GM18517 (cell line): ENCODE measurements at regions not wholly inside any gene's neighbourhood (a gene's known extent, or its start where the extent isn't known, plus 50 kb on each side); places are given as distances from the start of the nearest gene placed in this dataset.

Experiments
- ATAC-seq: cut with Tn5 transposase; IDR thresholded peaks from one replicate; pipeline ENCODE4 v1.9.1; 2021; ENCODE audit warnings: mild to moderate bottlenecking, moderate library complexity; ENCODE audit not compliant: unreplicated experiment

DNA sequence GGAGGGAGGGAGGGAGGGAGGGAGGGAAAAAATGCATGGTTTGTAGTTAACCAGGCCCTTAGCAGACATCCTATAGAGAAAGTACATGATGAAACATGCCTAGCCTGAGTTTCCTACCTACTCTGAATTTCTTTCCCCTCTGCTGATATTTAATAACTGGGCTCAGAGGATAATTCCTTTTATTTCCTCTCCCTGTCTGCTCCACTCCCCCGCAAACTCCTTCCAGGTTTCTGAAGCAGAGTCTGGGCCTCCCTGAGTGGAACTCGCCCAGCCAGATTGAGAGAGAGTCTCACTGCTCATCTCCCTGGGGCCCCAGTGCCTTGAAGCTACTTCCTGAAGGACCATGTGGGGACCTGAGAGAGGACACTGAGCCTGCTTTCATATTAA lies 111.9 kb upstream of the SLC44A3 start:
- no peak for ATAC-seq

DNA sequence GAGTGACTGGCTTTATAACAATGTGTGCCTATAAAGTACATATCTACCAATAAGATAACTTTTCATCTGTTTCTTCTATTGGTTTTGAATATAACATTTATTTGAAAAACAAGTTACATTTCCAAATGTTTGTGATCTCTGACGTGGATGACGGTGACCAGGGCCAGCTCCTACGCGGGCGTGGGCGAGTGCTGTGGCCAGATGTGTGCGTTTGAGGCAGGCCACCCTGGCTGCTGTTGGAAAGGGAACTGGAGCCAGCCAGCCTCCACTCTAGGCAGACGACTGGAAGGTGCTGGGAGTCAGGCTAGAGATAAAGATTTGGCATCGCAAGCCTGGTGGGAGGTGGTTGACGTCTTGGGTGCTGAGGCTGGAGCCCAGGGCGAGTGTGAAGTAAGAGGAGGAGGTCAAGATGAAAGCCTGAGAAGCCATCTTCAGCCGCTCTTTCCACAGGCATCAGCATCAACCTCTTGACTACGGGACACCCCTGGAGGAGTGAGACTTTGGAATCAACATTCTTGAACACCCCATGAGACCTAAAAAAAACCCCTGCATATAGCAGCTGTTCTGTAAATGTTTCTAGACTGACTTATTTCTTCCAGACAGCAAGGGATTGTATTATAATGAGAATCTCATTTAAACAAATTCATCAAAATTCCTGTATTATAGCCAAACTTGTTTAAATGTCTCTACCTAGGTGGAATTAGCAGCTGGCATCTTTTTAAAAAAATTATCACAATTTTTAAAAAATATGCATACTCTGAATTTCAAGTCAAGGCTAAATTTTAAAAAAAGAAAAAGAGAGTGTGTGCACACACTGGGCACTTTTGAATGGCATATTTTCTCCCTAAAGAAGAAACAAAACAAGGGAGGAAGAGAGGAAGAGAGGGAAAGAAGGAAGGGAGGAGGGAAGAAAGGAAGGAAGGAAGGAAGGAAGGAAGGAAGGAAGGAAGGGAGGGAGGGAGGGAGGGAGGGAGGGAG lies 112.5 kb upstream of the SLC44A3 start:
- ATAC-seq, result no peak

DNA sequence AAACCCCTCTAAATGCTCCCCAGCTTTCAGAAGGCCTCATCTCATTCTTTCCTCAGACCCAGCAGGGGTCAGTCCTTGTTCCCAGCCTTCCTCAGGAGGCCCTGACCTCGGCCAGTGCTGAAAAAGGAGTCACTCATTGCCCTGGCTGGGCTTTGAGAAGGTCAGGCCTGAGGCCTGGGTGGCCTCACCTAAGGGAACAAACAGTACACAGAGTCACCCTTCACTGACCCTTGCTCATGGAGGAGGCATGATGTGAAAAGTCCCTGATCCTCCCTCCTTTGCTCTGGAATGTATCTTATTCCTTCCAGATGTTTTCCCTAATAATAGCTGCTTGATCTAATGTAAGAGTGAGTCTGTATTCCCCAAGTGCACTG lies 117.7 kb upstream of the SLC44A3 start:
- ATAC-seq, result no peak

DNA sequence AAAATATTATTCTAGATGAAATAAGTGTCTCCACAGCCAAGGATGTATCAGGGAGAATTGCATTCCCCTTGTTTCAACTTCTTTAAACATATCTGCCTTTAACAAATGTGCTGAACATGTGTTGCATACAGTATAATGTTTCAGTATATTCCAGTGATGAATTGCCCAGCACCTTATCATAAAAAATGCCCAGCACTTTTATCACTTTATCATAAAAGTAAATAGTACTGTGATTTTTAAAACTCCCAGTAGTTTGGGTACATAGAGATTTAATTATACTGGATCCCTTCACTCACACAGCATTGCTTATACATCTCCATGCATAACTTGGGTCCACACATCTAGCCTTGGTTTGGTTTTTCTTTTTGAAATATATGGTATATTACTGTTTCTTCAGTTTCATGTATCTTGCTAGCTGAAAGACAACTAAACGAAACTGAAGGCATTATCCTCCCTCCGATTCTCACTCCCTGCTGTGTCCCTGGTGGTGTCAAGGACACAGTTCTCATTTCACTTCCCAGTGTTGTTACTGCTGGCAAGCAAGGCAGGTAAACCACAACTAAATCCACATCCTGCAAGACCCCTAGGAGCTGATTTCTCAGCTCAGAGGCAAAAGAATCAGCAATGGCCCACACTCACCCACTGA lies 118.2 kb upstream of the SLC44A3 start:
- no peak for ATAC-seq

DNA sequence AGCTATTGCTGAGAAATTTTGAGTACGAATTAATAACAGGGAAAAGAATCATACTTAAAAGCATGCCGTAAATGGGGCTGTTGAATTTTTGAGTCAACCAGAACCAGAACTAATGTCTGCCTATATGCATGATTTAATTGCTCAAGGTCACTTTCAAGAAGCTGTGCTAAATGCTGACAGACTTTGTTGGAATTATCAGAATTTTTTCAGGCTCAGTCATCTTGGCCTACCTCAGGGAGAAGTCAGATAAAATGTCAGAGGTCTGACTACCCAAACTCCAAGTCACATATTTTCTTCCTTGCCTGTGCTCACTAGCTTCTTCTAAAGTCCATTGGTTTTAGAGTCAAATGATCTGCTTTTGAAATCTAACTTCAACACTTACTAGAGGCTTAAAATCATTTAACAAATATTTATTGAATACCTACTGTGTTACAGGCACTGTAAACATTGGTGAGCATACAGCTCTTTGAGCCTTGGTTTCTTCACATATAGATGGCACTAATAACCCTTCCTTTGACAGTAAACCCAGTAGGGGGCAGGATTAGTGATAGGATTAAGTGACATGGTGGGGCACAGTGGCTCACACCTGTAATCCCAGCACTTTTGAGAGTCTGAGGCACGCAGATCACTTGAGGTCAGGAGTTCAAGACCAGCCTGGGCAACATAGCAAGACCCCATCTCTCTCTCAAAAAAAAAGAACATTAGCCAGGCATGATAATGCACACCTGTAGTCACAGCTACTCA lies 121.2 kb upstream of the SLC44A3 start:
- no peak for ATAC-seq

DNA sequence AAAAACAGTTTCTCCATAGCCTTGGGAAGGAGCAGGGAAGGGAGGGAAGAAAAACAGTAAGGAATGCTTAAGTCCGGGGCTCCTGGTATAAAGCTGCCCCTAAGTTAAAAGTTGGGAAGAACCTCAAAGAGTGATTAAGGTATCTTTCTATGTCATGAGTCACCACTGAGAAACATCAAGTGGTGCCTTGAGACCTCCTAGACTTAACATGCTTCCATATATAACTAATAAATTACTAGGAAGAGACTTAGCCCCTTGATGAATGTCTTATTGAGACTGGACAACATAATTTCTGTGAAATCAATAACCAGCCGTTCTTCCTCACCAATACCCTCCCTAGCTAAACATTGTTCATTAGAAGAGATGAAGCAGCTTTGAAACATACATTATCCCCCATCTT lies 121.8 kb upstream of the SLC44A3 start:
- no peak for ATAC-seq

DNA sequence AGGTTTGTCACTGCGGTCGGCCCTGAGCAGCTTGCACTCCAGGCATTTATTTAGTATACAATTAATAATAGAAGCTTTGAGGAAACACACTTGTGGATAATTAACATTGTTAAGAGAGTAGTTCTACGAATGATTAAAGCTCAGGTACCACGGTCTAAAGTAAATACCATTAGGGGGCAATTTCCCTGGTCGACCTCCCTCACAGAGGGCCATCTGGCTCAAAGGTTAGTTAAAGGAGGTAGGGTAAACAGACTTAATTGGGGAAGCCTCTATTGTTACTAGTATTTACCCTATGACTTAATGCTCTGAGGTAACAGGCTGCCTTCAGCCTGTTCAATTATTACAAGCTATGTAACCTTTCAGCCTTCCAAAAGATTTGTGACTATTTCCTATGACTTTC lies 122.3 kb upstream of the SLC44A3 start:
- no peak for ATAC-seq

DNA sequence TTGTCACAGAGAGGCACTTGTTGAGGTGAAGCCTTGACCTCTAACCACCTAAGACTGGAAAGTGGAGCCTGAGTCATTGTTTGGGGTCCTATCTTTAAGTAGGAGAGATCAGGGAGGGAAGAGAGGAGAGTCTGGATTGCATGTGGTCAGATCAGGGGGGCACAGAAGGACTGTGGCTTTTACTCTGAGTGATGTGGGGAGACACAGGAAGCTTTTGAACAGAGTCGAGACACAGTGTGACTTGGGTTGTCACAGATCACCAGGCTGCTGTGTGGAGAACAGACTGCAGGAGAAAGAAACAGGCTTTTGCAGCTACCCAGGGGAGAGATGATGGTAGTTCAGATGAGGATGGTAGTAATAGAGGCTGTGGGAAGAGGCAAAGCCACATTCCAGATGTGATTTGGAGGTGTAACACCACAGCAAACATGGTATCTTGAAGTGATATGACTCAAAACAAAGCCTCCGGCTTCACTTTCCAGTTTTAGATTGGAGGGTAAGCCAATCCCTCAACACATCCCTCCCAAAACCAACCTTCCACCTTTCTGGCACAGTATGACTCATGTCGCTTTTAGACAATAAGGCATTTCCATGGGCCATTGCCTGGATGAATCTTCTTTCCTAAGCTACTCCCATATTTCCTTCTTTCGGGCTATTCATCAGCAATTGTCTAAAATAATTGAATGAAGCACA lies 125.8 kb upstream of the SLC44A3 start:
- no peak for ATAC-seq

DNA sequence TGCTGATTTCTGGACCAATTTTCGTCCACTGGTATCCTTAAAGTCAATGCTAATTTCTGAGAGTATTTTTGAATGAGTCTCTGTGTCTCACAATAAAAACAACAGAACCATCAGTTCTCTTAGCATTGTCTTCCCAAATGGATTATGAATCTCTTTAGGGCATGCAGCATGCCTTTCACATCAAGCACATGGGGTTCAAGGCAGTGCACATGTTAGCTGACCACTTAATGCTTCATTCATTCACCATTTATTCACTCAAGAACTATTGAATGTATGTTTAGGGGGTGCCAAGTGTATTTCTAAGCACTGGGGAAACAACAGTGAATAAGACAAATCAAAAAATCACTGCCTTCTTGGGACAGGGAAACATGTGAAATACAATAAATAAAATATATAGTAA lies 126.7 kb upstream of the SLC44A3 start:
- ATAC-seq, result no peak

DNA sequence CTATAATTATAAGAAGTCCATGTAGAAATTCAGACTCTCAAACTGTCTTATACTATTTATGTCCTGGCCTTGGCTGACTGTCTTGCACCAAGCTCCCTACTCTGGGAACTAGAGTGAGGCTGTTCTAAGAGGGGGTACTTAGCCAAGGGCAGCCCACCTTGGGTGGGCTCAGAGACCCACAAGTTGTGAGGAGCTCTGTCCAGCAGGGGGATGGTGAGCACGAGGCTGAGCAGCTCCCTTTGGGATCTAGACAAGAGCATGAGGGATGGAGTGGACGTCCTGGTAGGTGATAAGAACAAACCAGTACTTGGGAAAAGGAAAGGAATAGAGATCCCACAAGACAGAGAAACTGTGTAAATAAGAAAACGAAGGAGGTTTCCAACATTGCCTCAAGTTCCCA lies 127.1 kb upstream of the SLC44A3 start:
- ATAC-seq, result no peak

DNA sequence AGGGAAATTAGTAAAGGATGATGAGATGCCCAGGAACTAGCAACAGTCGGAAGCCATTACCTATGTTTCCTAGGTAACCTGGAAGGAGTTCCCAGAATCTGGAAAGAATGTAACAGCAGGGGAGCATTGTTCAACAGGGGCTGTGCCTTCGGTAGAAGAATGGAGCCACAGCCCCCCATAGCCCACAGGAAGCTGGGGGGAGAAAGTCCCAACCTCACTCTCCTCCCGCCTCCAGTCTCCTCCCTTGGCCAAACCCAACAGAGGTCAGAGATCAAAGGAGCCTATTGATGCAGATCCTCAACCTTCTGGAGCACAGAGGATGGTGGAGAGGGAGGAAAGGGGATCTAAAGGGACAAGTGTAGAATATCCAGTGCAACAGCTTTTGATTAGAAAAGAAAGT lies 131.5 kb upstream of the SLC44A3 start:
- no peak for ATAC-seq

DNA sequence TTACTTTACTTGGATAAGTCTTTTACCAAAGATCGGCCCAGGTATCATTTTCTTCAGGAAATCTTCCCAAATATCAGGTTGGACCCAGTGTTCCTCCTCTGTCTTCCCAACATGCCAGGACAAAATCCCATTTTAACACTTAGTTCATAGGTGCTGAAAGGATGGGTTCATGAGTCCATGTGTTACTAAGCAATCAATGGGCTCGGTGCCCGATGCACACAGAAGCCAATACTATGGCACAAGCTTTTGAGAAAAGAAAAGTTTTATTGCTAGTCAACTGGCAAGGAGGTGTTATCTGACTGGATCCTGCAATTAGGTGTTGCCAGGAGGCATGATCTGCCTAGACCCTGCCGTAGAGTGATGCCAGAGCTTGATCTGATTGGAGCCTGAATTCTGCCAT lies 133.3 kb upstream of the SLC44A3 start:
- ATAC-seq, result no peak

DNA sequence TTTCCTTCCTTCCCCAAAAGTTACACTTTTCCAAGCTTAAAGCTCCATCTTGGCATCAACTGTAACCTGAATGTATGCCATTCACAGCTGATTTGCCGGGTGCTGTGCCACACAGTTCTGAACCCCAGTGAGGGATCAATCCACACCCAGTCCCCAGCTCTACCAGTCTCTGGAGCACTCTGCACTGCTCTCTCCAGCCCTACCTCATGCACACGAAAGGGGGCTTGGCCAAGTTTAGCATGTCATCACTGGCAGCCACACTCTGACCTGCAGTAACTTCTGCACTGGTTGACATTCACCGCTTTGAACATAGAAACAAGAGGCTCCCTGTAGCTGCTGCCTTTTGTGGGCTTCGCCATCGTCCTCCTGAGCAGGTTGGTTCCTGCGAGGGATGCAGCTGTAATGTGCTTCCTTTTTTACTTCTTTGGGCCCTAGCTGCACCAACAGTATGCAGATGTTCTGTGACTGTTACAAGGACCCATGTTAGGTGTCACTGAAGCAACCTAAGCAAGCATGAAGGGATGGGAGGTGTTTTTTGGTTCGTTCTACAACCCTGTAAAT lies 135.4 kb upstream of the SLC44A3 start:
- no peak for ATAC-seq

DNA sequence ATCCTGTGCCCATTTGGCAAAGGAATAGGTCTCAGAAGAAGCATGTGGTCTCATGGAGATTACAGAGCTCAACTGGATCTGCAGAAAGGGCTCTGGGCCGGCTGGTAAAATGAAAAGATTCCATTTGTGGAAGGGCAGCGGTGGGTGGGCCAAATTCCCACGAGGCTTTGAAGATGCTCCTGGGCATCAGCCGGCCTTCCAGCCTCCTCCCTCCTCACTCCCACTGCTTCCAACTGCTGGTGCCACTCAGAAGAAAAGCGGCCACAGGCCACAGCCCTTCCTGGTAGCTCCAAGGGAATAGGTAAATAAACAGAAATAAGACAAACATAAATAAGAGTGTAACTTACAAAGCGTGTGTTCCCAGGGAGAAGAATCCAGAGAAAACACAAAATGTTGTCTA lies 136.3 kb upstream of the SLC44A3 start:
- no peak for ATAC-seq

DNA sequence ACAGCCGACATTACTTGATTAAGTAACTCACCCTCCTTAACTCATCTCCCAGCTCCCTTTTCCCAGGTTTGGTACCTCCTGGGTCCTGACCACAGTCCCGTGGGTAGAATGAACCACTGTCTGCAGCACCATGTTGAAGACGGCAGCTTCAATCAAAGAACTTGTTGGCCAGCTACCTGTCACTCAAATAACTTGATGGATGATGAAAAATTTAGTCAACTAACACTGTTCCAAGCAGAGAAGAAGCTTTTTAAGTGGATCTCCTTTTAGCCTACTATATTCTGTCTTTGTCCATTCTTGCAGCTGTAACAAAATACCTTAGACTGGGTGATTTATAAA lies 138.4 kb upstream of the F3 start:
- ATAC-seq, result no peak

DNA sequence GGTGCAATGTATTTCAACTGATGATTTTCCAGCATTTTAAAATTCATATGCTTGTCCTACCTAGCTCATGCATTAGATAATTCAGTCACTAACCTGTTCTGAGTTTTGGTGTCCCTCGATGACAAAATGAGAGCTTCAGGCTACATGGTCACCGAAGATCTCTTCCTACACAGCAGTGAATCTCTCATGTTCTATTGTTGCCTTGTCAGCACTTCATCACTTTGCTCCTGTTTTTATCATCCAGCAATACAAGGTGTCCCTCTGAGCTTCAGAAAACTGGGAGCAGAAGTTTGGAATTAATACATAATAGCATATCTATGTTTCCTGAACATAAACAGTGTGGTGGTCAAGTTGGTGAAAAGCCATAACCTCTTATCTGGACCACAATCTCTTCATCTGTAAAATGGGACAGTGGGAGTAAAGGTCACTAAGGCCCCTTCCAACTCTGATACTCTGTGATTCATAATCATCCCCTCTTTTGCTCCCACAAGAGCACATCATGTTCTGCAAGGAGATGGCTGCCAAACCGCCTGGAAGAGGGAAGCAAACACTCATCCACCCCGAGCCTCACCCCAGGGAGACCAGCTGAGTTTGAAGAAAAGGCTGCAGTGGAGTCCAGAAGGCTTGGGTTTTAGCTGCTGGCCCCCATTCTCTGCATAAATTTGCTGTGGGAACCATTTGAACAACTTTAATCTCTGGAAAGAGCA lies 137.9 kb upstream of the F3 start:
- ATAC-seq, result no peak

DNA sequence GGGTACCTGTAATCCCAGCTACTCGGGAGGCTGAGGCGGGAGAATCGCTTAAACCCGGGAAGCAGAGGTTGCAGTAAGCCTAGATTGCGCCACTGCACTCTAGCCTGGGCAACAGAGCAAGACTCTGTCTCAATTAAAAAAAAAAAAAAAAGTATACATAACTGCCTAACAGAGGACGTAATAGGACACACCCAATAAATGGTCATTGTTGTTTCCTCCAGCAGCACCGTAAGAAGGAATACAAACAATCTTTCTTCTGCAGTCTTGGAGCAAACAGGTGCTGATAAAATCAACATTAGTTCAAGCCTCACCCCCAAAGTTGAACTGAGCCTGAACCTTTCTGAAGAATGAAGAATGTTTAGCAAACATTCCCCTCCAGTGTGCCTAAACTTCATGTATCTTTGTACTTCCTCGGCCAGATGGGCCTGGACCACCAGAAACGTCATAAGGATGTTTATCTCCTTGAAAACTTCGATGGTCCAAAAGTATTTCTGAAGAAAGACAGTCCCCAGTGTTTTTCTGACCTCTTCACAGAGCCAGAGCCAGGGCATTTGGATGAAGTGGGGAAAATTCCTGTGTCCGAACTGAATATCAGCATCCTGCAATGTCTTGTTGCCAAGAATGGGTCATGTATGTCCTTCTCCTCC lies 136.8 kb upstream of the F3 start:
- no peak for ATAC-seq

DNA sequence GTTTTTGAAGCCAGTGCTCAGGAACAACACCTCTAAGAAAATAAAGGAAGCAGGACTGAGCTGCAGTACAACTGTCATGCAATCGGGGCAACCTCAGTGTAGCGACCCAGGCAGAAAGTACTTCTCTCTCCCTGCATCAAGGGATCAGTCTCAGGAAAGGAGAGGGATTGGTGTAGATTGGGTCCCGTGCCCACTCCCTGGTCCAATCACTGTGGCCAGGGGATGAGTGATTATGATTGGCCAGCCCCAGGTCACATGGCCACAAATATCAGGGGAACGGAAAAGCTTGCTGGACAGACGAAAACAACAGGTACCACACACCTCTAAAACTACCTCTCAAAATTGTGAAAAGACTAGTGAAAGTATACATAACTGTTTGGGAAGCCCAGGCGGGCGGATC lies 136.2 kb upstream of the F3 start:
- no peak for ATAC-seq

DNA sequence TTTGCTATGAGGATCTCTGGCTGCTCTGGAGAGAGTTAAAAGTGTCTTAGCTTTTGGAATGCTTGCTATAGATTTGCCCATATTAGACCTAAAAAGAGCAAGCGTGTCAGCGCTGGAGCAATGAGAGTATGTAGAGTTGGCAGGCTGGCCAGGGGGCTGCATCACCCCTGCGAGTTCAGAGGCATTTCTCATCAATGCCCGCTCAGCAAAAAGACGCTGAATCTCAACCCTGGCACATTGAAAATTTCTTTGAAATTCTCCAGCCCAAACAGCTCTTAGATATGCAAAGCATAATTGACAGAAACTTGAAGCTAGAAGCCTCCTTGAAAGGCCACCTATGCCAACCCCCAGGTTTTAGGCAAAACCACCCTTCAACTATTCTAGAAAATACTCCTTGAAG lies 135.5 kb upstream of the F3 start:
- no peak for ATAC-seq

DNA sequence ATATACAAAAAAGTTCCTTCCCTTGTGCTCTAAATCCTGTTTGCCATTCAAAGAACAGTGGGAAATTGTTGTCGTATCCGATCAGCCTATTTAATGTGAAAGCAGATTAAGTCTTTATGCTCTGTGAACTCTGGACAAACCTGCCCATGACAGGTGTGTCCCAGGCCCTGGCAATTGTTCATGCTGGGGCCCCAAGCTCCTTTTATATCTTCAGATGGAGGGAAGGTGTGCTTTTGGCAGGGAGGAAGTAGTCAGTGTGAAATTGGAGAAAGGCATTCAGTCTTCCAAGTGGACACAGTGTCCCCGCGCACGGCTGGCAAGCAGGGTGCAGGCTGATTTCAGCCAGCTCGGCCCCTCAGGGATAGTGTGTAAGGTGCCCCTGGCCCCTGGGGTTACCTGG lies 135.1 kb upstream of the F3 start:
- no peak for ATAC-seq
